CD14-positive monocyte (primary cell): ENCODE measurements at regions not wholly inside any gene's neighbourhood (a gene's known extent, or its start where the extent isn't known, plus 50 kb on each side); places are given as distances from the start of the nearest gene placed in this dataset.

Experiments
- DNase-seq, 3 donors: peaks; one replicate each; pipeline ENCODE4 v3.0.0-alpha.2; 2011 to 2022
- H2AFZ ChIP-seq: 2 replicates; pipeline ENCODE4 v1.6.0; 2012; ENCODE audit warnings: mild to moderate bottlenecking, low read depth, low read length, inconsistent platforms; ENCODE audit not compliant: insufficient read depth, poor library complexity, severe bottlenecking
- H3K27ac ChIP-seq, 2 donors: 1 replicate in 1 of 2; 2 replicates in 1 of 2; pipeline ENCODE4 v1.5.1; 2012 to 2013; ENCODE audit warnings: low read length in 2 of 2, control low read depth in 1 of 2, inconsistent platforms in 1 of 2, low read depth in 1 of 2, mild to moderate bottlenecking in 1 of 2
- H3K27me3 ChIP-seq, 2 donors: one replicate each; pipeline versions ENCODE4 v1.6.0 to v1.6.1; 2011 to 2013; ENCODE audit warnings: low read length in 2 of 2; ENCODE audit not compliant: control insufficient read depth in 2 of 2, insufficient read depth in 2 of 2
- H3K36me3 ChIP-seq, 2 donors: replicated peaks in 1 of 2; 1 replicate in 1 of 2; 2 replicates in 1 of 2; pipeline versions ENCODE4 v1.5.1 to v1.6.1; 2012 to 2013; ENCODE audit warnings: low read length in 2 of 2, control low read depth in 1 of 2, inconsistent platforms in 1 of 2, mild to moderate bottlenecking in 1 of 2; ENCODE audit not compliant: insufficient read depth in 2 of 2, control insufficient read depth in 1 of 2
- H3K4me1 ChIP-seq, 2 donors: 1 replicate in 1 of 2; 2 replicates in 1 of 2; pipeline versions ENCODE4 v1.5.1 to v1.6.1; 2012 to 2013; ENCODE audit warnings: low read length in 2 of 2, control low read depth in 1 of 2, inconsistent platforms in 1 of 2, mild to moderate bottlenecking in 1 of 2, moderate library complexity in 1 of 2; ENCODE audit not compliant: insufficient read depth in 2 of 2, control insufficient read depth in 1 of 2
- H3K4me2 ChIP-seq: replicated peaks from 2 replicates; pipeline ENCODE3; 2012; ENCODE audit warnings: low read length, moderate library complexity, mild to moderate bottlenecking; ENCODE audit not compliant: poor library complexity, severe bottlenecking; ENCODE audit errors: extremely low read depth
- H3K4me3 ChIP-seq, 3 experiments: fragments of 200-600 bp in 1 of 3; sonication (generic) in 1 of 3; replicated peaks in 1 of 3; 1 replicate in 2 of 3; 2 replicates in 1 of 3; pipeline ENCODE4 v1.5.1; 2011 to 2013; ENCODE audit warnings: low read length in 3 of 3, mild to moderate bottlenecking in 3 of 3, control low read depth in 2 of 3, low read depth in 2 of 3, inconsistent platforms in 1 of 3, moderate library complexity in 1 of 3
- H3K79me2 ChIP-seq: 2 replicates; pipeline ENCODE4 v1.6.0; 2012; ENCODE audit warnings: mild to moderate bottlenecking, control low read depth, inconsistent platforms, low read length, moderate library complexity; ENCODE audit not compliant: insufficient read depth
- H3K9ac ChIP-seq: 2 replicates; pipeline ENCODE4 v1.6.0; 2017; ENCODE audit warnings: low read length, mild to moderate bottlenecking; ENCODE audit not compliant: insufficient read depth, poor library complexity, severe bottlenecking
- H3K9me3 ChIP-seq, 2 donors: replicated peaks in 1 of 2; 1 replicate in 1 of 2; 2 replicates in 1 of 2; pipeline versions ENCODE4 v1.5.1 to v1.6.1; 2012 to 2013; ENCODE audit warnings: low read length in 2 of 2, control low read depth in 1 of 2; ENCODE audit not compliant: control insufficient read depth in 1 of 2, insufficient read depth in 1 of 2
- H4K20me1 ChIP-seq: 2 replicates; pipeline ENCODE4 v1.6.0; 2012; ENCODE audit warnings: mild to moderate bottlenecking, low read length, control low read depth, moderate library complexity; ENCODE audit not compliant: insufficient read depth
- H3K27ac Mint-ChIP-seq, 7 donors: one replicate each; pipeline ENCODE4 v1.8.0; 2020; ENCODE audit warnings: mild to moderate bottlenecking in 7 of 7, mixed read lengths in 7 of 7, moderate library complexity in 6 of 7, inconsistent platforms in 2 of 7
- H3K27me3 Mint-ChIP-seq, 3 donors: one replicate each; pipeline ENCODE4 v1.8.0; 2021 to 2022; ENCODE audit warnings: low read depth in 3 of 3, mild to moderate bottlenecking in 3 of 3, mixed read lengths in 3 of 3, moderate library complexity in 3 of 3, inconsistent platforms in 1 of 3
- H3K36me3 Mint-ChIP-seq, 2 donors: one replicate each; pipeline ENCODE4 v1.8.0; 2020; ENCODE audit warnings: mixed read lengths in 2 of 2, inconsistent platforms in 1 of 2, mild to moderate bottlenecking in 1 of 2
- H3K4me1 Mint-ChIP-seq: one replicate; pipeline ENCODE4 v1.8.0; 2020; ENCODE audit warnings: mild to moderate bottlenecking, mixed read lengths
- H3K4me3 Mint-ChIP-seq, 2 donors: one replicate each; pipeline ENCODE4 v1.8.0; 2020; ENCODE audit warnings: mild to moderate bottlenecking in 2 of 2, mixed read lengths in 2 of 2, moderate library complexity in 1 of 2
- H3K9me3 Mint-ChIP-seq, 7 donors: one replicate each; pipeline ENCODE4 v1.8.0; 2020 to 2022; ENCODE audit warnings: mixed read lengths in 7 of 7, mild to moderate bottlenecking in 6 of 7, moderate library complexity in 6 of 7, inconsistent platforms in 2 of 7
- CTCF ChIP-seq: fragments of 200-600 bp; IDR thresholded peaks from one replicate; pipeline ENCODE4 v1.8.0; 2022; ENCODE audit warnings: antibody characterized with exemption, mild to moderate bottlenecking
- WGBS: methylation state at CpG from one replicate; pipeline ENCODE4 v1.1.5; 2013; ENCODE audit warnings: missing lambda C conversion rate; ENCODE audit not compliant: insufficient coverage; 5-methylcytosine and 5-hydroxymethylcytosine counted together
- intact Hi-C, 2 donors: fragments of 100-400 bp; cut with micrococcal nuclease; formaldehyde crosslinking; loops; one replicate each; pipeline versions ENCODE4 v1.15.0 to v1.15.1; 2023

- Histone ChIP-seq H3K4me1 (no peaks in the 10 kb centered on the region), H3K4me2 (no peak overlapping the region), H2AFZ (no peak overlapping the region), H3K79me2 (no peaks in the 10 kb centered on the region), H3K27ac (no peak overlapping the region), H3K9ac (no peak overlapping the region), H3K36me3 (no peaks in the 10 kb centered on the region), H3K4me3 (no peak overlapping the region), H3K27me3 (no peaks in the 10 kb centered on the region), H4K20me1 (no peaks in the 10 kb centered on the region), H3K9me3 (no peaks in the 10 kb centered on the region)
- no peak overlapping the region for H3K27ac Mint-ChIP-seq
- no peaks in the 10 kb centered on the region for H3K27me3 Mint-ChIP-seq
- 57% methylated on average over 3 of the region's 5 CpGs for WGBS
- intact Hi-C loops: no loop called here
- no peak overlapping the region for H3K4me3 Mint-ChIP-seq
- H3K4me1 Mint-ChIP-seq: no peaks in the 10 kb centered on the region
- no peaks in the 10 kb centered on the region for H3K9me3 Mint-ChIP-seq
- TF ChIP-seq CTCF: no peak
- H3K36me3 Mint-ChIP-seq: no peaks in the 10 kb centered on the region
- DNase-seq: no peak
Measured at GRCh38 chr4:66489783-66490452, 819.6 kb upstream of the EPHA5 start.

DNA sequence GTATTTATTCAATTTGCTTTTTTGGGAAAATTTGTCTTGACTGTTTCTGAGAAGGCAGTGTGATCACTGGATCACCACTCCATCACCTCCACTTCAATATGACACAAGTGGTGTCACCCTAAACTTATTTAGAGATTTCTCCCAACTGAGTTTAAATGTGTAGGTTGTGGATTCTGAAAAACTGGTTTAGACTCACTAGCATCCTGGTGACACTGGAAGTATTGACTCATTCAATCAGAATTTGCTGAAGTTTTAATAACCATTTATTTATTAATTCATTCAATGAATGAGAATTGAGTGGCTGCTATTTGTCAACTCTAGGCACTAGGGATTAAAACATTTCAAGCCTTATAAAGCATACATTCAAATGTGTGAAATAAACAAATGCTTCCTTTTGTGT is 819.1 kb upstream of the EPHA5 start:
- H3K27ac ChIP-seq: no peak overlapping the region
- H3K4me3 ChIP-seq: no peak overlapping the region
- DNase-seq: no peak
- H3K36me3 Mint-ChIP-seq: no peaks in the 10 kb centered on the region
- no peaks in the 10 kb centered on the region for H3K36me3 ChIP-seq
- no peak overlapping the region for H3K4me3 Mint-ChIP-seq
- no peaks in the 10 kb centered on the region for H3K27me3 ChIP-seq
- H3K9me3 ChIP-seq: no peaks in the 10 kb centered on the region
- H3K79me2 ChIP-seq: no peaks in the 10 kb centered on the region
- intact Hi-C loops: no loop called here
- no peaks in the 10 kb centered on the region for H3K9me3 Mint-ChIP-seq
- no peaks in the 10 kb centered on the region for H3K27me3 Mint-ChIP-seq
- no peak overlapping the region for H2AFZ ChIP-seq
- no peak for TF ChIP-seq CTCF
- no peak overlapping the region for H3K27ac Mint-ChIP-seq
- H4K20me1 ChIP-seq: no peaks in the 10 kb centered on the region
- H3K4me1 ChIP-seq: no peaks in the 10 kb centered on the region
- no peak overlapping the region for H3K4me2 ChIP-seq
- no peaks in the 10 kb centered on the region for H3K4me1 Mint-ChIP-seq
- H3K9ac ChIP-seq: no peak overlapping the region
